ENCODE measurements at regions not wholly inside any gene's neighbourhood (a gene's known extent, or its start where the extent isn't known, plus 50 kb on each side); places are given as distances from the start of the nearest gene placed in this dataset.
A peak's percentile ranks its signal among the peaks of the same experiment; 100 is the strongest.

GRCh38 chr2:5825686-5826085 is 133.5 kb downstream of the SOX11 start:
- no peak overlapping the region for H3K4me2 ChIP-seq
- DNase-seq (ENCODE audit: low spot score) = no peak
- H3K4me1 ChIP-seq = peaks cover 5% of the 10 kb centered on the region
- H3K9me3 ChIP-seq (ENCODE audit: low read depth) = no peaks in the 10 kb centered on the region
- H3K36me3 ChIP-seq = no peaks in the 10 kb centered on the region
- no peaks in the 10 kb centered on the region for H4K20me1 ChIP-seq (ENCODE audit: low read depth)
- TF ChIP-seq EZH2 (IDR thresholded peaks at IDR 0.05) (no peak), CTCF (IDR thresholded peaks at IDR 0.05) (no peak), EZH2phosphoT487 (IDR thresholded peaks at IDR 0.05) (no peak)
- no peaks in the 10 kb centered on the region for H3K27me3 ChIP-seq
- no peaks in the 10 kb centered on the region for H3K79me2 ChIP-seq (ENCODE audit: low read depth)
- H3K27me3 Mint-ChIP-seq (ENCODE audit: insufficient read depth, low read depth) = peaks cover 3% of the 10 kb centered on the region
- H3K27ac Mint-ChIP-seq = no peak overlapping the region
- H3K9me3 Mint-ChIP-seq = peaks cover 28% of the 10 kb centered on the region
- H3K4me3 ChIP-seq = no peak overlapping the region
- H2AFZ ChIP-seq (replicated peaks) = no peak overlapping the region
- H3K4me1 Mint-ChIP-seq = peaks cover 5% of the 10 kb centered on the region
- no peak overlapping the region for H3K27ac ChIP-seq
- H3K9ac ChIP-seq = no peak overlapping the region
- H3K4me3 Mint-ChIP-seq = no peak overlapping the region
- no peaks in the 10 kb centered on the region for H3F3A ChIP-seq (ENCODE audit: low read depth)
- H3K36me3 Mint-ChIP-seq = peaks cover 9% of the 10 kb centered on the region

- Histone ChIP-seq H3K4me3 (no peak overlapping the region), H3K27me3 (no peaks in the 10 kb centered on the region), H3K4me1 (peaks cover 5% of the 10 kb centered on the region), H3K4me2 (no peak overlapping the region), H3K9ac (no peak overlapping the region), H3F3A (ENCODE audit: low read depth) (no peaks in the 10 kb centered on the region), H3K9me3 (ENCODE audit: low read depth) (no peaks in the 10 kb centered on the region), H3K27ac (no peak overlapping the region), H4K20me1 (ENCODE audit: low read depth) (no peaks in the 10 kb centered on the region), H3K79me2 (ENCODE audit: low read depth) (no peaks in the 10 kb centered on the region), H2AFZ (replicated peaks) (peak overlapping the region; percentile 63), H3K36me3 (no peaks in the 10 kb centered on the region)
- H3K4me1 Mint-ChIP-seq = peaks cover 8% of the 10 kb centered on the region
- H3K27me3 Mint-ChIP-seq (ENCODE audit: insufficient read depth, low read depth) = peaks cover 3% of the 10 kb centered on the region
- H3K27ac Mint-ChIP-seq = peak overlapping the region; percentile 55
- no peak for DNase-seq (ENCODE audit: low spot score)
- H3K36me3 Mint-ChIP-seq = peaks cover 9% of the 10 kb centered on the region
- TF ChIP-seq EZH2phosphoT487 (IDR thresholded peaks at IDR 0.05) (no peak), CTCF (IDR thresholded peaks at IDR 0.05) (no peak)
- peaks cover 28% of the 10 kb centered on the region for H3K9me3 Mint-ChIP-seq
- no peak overlapping the region for H3K4me3 Mint-ChIP-seq
Observed at GRCh38 chr2:5826979-5827655, 134.9 kb downstream of the SOX11 start.

GRCh38 chr2:5834501-5834900 is 142.3 kb downstream of the SOX11 start:
- TF ChIP-seq EZH2 (IDR thresholded peaks at IDR 0.05) = no peak
- no peak for TF ChIP-seq EZH2phosphoT487 (IDR thresholded peaks at IDR 0.05)
- no peak for TF ChIP-seq CTCF (IDR thresholded peaks at IDR 0.05)
- H3K4me3 Mint-ChIP-seq = peak overlapping the region; percentile 57
- H3K36me3 ChIP-seq = no peaks in the 10 kb centered on the region

More at GRCh38 chr2:5834501-5834900, 142.3 kb downstream of the SOX11 start:
- Mint-ChIP-seq H3K9me3 (peaks cover 8% of the 10 kb centered on the region), H3K4me1 (peaks cover 27% of the 10 kb centered on the region), H3K27ac (peak overlapping the region; percentile 89), H3K27me3 (ENCODE audit: insufficient read depth, low read depth) (peaks cover 3% of the 10 kb centered on the region), H3K36me3 (no peaks in the 10 kb centered on the region)
- Histone ChIP-seq H3F3A (ENCODE audit: low read depth) (no peaks in the 10 kb centered on the region), H3K4me3 (no peak overlapping the region), H3K9ac (no peak overlapping the region), H4K20me1 (ENCODE audit: low read depth) (no peaks in the 10 kb centered on the region), H3K27me3 (no peaks in the 10 kb centered on the region), H3K9me3 (ENCODE audit: low read depth) (no peaks in the 10 kb centered on the region), H3K79me2 (ENCODE audit: low read depth) (no peaks in the 10 kb centered on the region), H3K4me2 (no peak overlapping the region), H3K27ac (no peak overlapping the region), H3K4me1 (peaks cover 7% of the 10 kb centered on the region), H2AFZ (replicated peaks) (no peak overlapping the region)
- DNase-seq (ENCODE audit: low spot score) = no peak

All from neural progenitor cell (in vitro differentiated cells).